GM21576 (cell line): ENCODE measurements at regions not wholly inside any gene's neighbourhood (a gene's known extent, or its start where the extent isn't known, plus 50 kb on each side); places are given as distances from the start of the nearest gene placed in this dataset.

Experiments
- ATAC-seq: cut with Tn5 transposase; IDR thresholded peaks from one replicate; pipeline ENCODE4 v1.9.1; 2021; ENCODE audit warnings: mild to moderate bottlenecking, moderate library complexity; ENCODE audit not compliant: unreplicated experiment

GRCh38 chr10:52440612-52441285 lies 126.7 kb downstream of the DKK1 start:
- ATAC-seq: no peak

GRCh38 chr10:52442576-52442975 lies 128.5 kb downstream of the DKK1 start:
- no peak for ATAC-seq

GRCh38 chr10:52443419-52444388 lies 129.6 kb downstream of the DKK1 start:
- ATAC-seq: no peak

GRCh38 chr10:52446391-52446790 lies 132.3 kb downstream of the DKK1 start:
- ATAC-seq: no peak

- ATAC-seq: no peak
Observed at GRCh38 chr10:52447931-52448353, 133.9 kb downstream of the DKK1 start.

- no peak for ATAC-seq
Observed at GRCh38 chr10:52450762-52451291, 136.7 kb downstream of the DKK1 start.

GRCh38 chr10:52451817-52452216 lies 137.7 kb downstream of the DKK1 start:
- ATAC-seq: no peak

GRCh38 chr10:52452600-52453493 lies 138.8 kb downstream of the DKK1 start:
- no peak for ATAC-seq

GRCh38 chr10:52453501-52453900 lies 139.4 kb downstream of the DKK1 start:
- no peak for ATAC-seq

GRCh38 chr10:52454491-52454890 lies 140.4 kb downstream of the DKK1 start:
- ATAC-seq: no peak

- no peak for ATAC-seq
Observed at GRCh38 chr10:52455098-52455497, 141.0 kb downstream of the DKK1 start.

- ATAC-seq: no peak
Observed at GRCh38 chr10:52459097-52459496, 145.0 kb downstream of the DKK1 start.

- no peak for ATAC-seq
Observed at GRCh38 chr10:52463826-52464225, 149.7 kb downstream of the DKK1 start.

- ATAC-seq: no peak
Observed at GRCh38 chr10:52464368-52465124, 150.5 kb downstream of the DKK1 start.

GRCh38 chr10:52465202-52465601 lies 151.1 kb downstream of the DKK1 start:
- no peak for ATAC-seq

- no peak for ATAC-seq
Observed at GRCh38 chr10:52466464-52466863, 152.4 kb downstream of the DKK1 start.

- no peak for ATAC-seq
Observed at GRCh38 chr10:52469970-52470705, 156.1 kb downstream of the DKK1 start.

GRCh38 chr10:52472406-52473146 lies 158.5 kb downstream of the DKK1 start:
- no peak for ATAC-seq

- no peak for ATAC-seq
Observed at GRCh38 chr10:52474265-52474664, 160.2 kb downstream of the DKK1 start.
